OCI-LY3 (cell line): ENCODE measurements at regions not wholly inside any gene's neighbourhood (a gene's known extent, or its start where the extent isn't known, plus 50 kb on each side); places are given as distances from the start of the nearest gene placed in this dataset.

Experiments
- EZH2phosphoT487 ChIP-seq: fragments of 200-600 bp; shearing (Covaris generic); IDR thresholded peaks from 2 replicates; pipeline ENCODE4 v1.6.1; 2018; ENCODE audit warnings: antibody characterized with exemption, mixed run types, low read depth
- TF ChIP-seq, protein P1 (sequence below): fragments of 200-600, 300-600 bp; sonication (generic); IDR thresholded peaks from 2 replicates; pipeline ENCODE4 v1.5.1; 2014; ENCODE audit warnings: antibody characterized with exemption, low read length, low read depth

DNA sequence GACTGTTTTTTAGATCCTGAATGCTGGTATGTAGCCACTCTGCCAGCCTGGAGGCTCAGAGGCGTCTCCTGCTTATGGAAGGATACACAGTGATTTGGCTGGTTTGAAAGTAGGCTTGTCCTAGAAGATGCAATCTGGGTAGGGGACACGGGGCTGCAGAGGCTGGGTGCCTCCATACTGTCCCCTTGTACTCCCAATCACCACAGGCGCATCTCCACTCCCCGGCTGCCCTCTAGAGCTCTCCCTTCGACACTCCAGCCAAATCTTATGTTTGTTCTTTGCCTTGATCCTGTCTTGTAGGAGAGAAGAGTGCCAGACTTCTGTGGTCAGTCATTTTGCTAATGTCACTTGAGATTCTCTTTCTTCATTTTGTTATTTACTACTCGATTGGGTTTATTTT lies 168.8 kb upstream of the THRB start:
- TF ChIP-seq, protein P1, sequence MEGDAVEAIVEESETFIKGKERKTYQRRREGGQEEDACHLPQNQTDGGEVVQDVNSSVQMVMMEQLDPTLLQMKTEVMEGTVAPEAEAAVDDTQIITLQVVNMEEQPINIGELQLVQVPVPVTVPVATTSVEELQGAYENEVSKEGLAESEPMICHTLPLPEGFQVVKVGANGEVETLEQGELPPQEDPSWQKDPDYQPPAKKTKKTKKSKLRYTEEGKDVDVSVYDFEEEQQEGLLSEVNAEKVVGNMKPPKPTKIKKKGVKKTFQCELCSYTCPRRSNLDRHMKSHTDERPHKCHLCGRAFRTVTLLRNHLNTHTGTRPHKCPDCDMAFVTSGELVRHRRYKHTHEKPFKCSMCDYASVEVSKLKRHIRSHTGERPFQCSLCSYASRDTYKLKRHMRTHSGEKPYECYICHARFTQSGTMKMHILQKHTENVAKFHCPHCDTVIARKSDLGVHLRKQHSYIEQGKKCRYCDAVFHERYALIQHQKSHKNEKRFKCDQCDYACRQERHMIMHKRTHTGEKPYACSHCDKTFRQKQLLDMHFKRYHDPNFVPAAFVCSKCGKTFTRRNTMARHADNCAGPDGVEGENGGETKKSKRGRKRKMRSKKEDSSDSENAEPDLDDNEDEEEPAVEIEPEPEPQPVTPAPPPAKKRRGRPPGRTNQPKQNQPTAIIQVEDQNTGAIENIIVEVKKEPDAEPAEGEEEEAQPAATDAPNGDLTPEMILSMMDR, result no peak
- TF ChIP-seq EZH2phosphoT487, result no peak
